HAP-1 (cell line): ENCODE measurements at regions not wholly inside any gene's neighbourhood (a gene's known extent, or its start where the extent isn't known, plus 50 kb on each side); places are given as distances from the start of the nearest gene placed in this dataset.

Experiments
- DNase-seq, 2 experiments: peaks; one replicate each; pipeline ENCODE4 v3.0.0-alpha.2; 2016 to 2020; ENCODE audit warnings: low spot score in 2 of 2
- H3K27me3 ChIP-seq: fragments of 250-450 bp; sonication (Bioruptor Pico); 2 replicates; pipeline ENCODE4 v1.5.1; 2020; ENCODE audit warnings: low read depth, mild to moderate bottlenecking, moderate library complexity
- H3K36me3 ChIP-seq: fragments of 250-450 bp; sonication (Bioruptor Pico); replicated peaks from 2 replicates; pipeline ENCODE4 v1.5.1; 2020; ENCODE audit warnings: mild to moderate bottlenecking
- H3K4me1 ChIP-seq: fragments of 250-450 bp; sonication (Bioruptor Pico); 2 replicates; pipeline ENCODE4 v1.5.1; 2020; ENCODE audit warnings: mild to moderate bottlenecking
- H3K4me3 ChIP-seq: fragments of 250-450 bp; sonication (Bioruptor Pico); 2 replicates; pipeline ENCODE4 v1.5.1; 2020; ENCODE audit warnings: mild to moderate bottlenecking, moderate library complexity
- H3K9me3 ChIP-seq: fragments of 250-450 bp; sonication (Bioruptor Pico); 2 replicates; pipeline ENCODE4 v1.5.1; 2020; ENCODE audit warnings: mild to moderate bottlenecking, moderate library complexity
- in situ Hi-C: fragments of 300-500 bp; cut with MboI; formaldehyde crosslinking; loops from 3 replicates; pipeline ENCODE4 v1.14.3; 2020; ENCODE audit warnings: low sequenced_read_pairs, inconsistent platforms, mixed read lengths

DNA sequence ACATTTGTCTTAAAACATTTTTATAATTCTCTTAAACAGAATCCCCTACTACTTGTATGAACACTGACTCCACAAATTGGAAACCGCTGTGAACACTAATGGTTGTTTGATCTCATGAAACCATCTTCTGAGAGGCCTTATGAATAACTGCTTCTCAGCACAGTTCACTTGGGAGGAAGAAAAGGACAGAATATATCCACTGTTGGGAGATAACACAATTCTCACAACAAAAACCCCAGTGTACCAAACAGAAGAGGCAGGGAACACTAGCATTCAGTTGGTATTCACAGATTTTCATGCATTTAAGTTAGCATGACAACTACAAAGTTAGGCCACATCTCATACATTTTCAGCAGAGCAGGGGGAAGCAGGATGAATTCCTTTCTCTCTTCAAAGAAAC lies 89.0 kb upstream of the SELENOP start:
- Histone ChIP-seq H3K9me3 (no peaks in the 10 kb centered on the region), H3K27me3 (peaks cover 2% of the 10 kb centered on the region; the same call in 1 of the 2 replicates), H3K4me1 (no peaks in the 10 kb centered on the region; the same call in 1 of the 2 replicates), H3K4me3 (no peak overlapping the region), H3K36me3 (no peaks in the 10 kb centered on the region)
- in situ Hi-C loops = no loop called here
- no peak for DNase-seq

DNA sequence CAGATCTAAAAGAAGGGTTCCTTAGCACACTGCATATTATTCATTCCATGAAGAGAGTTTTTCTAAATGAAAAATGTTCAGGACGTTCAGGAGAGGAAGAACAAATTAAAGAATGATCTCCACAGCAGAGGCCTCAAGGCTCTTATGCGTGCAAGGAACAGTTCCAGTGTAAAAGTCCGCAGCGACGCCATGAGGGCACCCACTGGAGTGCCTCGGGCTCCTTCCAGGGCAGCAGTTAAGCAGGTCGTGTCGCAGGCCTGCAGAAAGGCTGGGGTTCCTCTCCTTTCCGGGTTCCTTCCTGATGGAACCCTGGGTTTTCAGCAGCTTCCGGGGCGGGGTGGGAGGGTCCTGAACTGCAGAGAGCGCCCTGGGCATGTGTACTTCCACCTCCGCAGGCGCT lies 87.1 kb upstream of the SELENOP start:
- in situ Hi-C loops = loop anchor here (25.0 kb wide), 1 partner anchor 1036 kb away; the partner anchor contains the start of gene OXCT1
- Histone ChIP-seq H3K4me3 (no peak overlapping the region), H3K4me1 (no peaks in the 10 kb centered on the region; the same call in 1 of the 2 replicates), H3K9me3 (no peaks in the 10 kb centered on the region), H3K27me3 (no peaks in the 10 kb centered on the region), H3K36me3 (no peaks in the 10 kb centered on the region)
- DNase-seq = no peak

- no peaks in the 10 kb centered on the region; the same call in 1 of the 2 replicates for H3K4me1 ChIP-seq
- DNase-seq = no peak
- no peaks in the 10 kb centered on the region for H3K36me3 ChIP-seq
- in situ Hi-C loops = loop anchor here (25.0 kb wide), 1 partner anchor 1034 kb away; the partner anchor contains the start of gene OXCT1
- peaks cover 2% of the 10 kb centered on the region; the same call in 1 of the 2 replicates for H3K27me3 ChIP-seq
- H3K9me3 ChIP-seq = no peaks in the 10 kb centered on the region
- H3K4me3 ChIP-seq = no peak overlapping the region
These were observed 84.8 kb upstream of the SELENOP start for GRCh38 chr5:42896523-42896922.

DNA sequence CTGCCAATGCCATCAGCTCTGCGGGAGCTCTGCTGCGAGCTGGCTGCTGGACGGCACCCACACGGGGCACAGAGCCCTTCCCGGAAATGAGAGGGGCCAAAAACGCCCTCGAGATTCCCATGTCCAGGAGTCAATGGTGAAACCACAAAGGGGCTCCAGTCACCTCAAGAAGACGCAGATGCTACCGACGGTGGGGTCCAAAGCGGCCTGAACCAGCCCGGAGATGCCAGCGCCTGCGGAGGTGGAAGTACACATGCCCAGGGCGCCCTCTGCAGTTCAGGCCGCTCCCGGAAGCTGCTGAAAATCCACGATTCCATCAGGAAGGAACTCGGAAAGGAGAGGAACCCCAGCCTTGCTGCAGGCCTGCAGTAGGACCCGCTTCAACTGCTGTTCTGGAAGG lies 82.4 kb upstream of the SELENOP start:
- no peaks in the 10 kb centered on the region for H3K36me3 ChIP-seq
- H3K9me3 ChIP-seq = no peaks in the 10 kb centered on the region
- no peaks in the 10 kb centered on the region for H3K4me1 ChIP-seq
- peak in 1 of 2 experiments; percentile 15 for DNase-seq
- in situ Hi-C loops = loop anchor here (25.0 kb wide), 1 partner anchor 1032 kb away; the partner anchor contains the start of gene OXCT1
- H3K4me3 ChIP-seq = no peak overlapping the region
- H3K27me3 ChIP-seq = peaks cover 7% of the 10 kb centered on the region

DNA sequence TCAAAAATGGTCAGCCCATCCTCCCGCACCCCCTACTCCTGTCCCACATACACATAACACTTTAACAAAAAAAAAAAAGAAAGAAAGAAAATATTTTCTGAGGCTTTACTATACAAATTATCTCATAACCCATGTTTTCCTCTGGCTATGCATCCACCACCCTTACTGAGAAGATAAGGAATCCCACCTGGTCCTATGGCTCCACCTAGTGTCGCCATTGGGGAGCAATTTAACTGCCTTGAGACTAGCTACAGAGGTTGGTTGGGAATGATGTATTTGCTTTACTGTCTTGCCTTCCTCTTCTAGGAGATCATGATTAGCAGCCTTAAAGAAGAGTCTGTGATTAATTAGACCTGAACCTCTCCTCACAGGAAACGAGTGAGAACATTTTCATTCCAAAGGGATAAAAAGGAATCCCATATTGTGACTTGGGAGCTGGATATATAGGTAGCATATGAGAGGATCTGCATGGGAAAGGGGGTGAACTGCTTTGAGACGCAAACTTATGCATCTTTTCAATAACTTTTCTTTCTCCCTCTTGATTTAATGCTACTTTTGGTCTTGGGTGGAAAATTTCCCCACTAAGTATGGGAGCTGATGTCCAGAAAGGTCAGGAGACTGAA lies 77.7 kb upstream of the SELENOP start:
- Histone ChIP-seq H3K4me3 (no peak overlapping the region), H3K4me1 (no peaks in the 10 kb centered on the region), H3K36me3 (no peaks in the 10 kb centered on the region), H3K27me3 (peaks cover 11% of the 10 kb centered on the region), H3K9me3 (no peaks in the 10 kb centered on the region)
- DNase-seq = peak; percentile 49 to 80
- in situ Hi-C loops = loop anchor here (25.0 kb wide), 1 partner anchor 1027 kb away; the partner anchor contains the start of gene OXCT1

GRCh38 chr5:42888771-42889170 lies 77.1 kb upstream of the SELENOP start:
- no peak overlapping the region for H3K4me3 ChIP-seq
- in situ Hi-C loops = loop anchor here (25.0 kb wide), 1 partner anchor 1026 kb away; the partner anchor contains the start of gene OXCT1

GRCh38 chr5:42887575-42887974 lies 75.9 kb upstream of the SELENOP start:
- H3K4me3 ChIP-seq = no peak overlapping the region
- H3K9me3 ChIP-seq = no peaks in the 10 kb centered on the region
- peaks cover 11% of the 10 kb centered on the region for H3K27me3 ChIP-seq
- no peaks in the 10 kb centered on the region for H3K4me1 ChIP-seq
- no peak for DNase-seq
- H3K36me3 ChIP-seq = no peaks in the 10 kb centered on the region
- in situ Hi-C loops = loop anchor here (25.0 kb wide), 1 partner anchor 1025 kb away; the partner anchor contains the start of gene OXCT1

More at GRCh38 chr5:42888771-42889170, 77.1 kb upstream of the SELENOP start:
- Histone ChIP-seq H3K27me3 (peaks cover 11% of the 10 kb centered on the region), H3K36me3 (no peaks in the 10 kb centered on the region), H3K4me1 (no peaks in the 10 kb centered on the region), H3K9me3 (no peaks in the 10 kb centered on the region)
- DNase-seq = no peak

- no peak overlapping the region for H3K4me3 ChIP-seq
- peaks cover 11% of the 10 kb centered on the region for H3K27me3 ChIP-seq
- no peaks in the 10 kb centered on the region for H3K36me3 ChIP-seq
- no peaks in the 10 kb centered on the region for H3K4me1 ChIP-seq
- in situ Hi-C loops = loop anchor here (25.0 kb wide), 1 partner anchor 1025 kb away; the partner anchor contains the start of gene OXCT1
- no peaks in the 10 kb centered on the region for H3K9me3 ChIP-seq
- no peak for DNase-seq
These were observed 75.4 kb upstream of the SELENOP start for GRCh38 chr5:42887097-42887496.

DNA sequence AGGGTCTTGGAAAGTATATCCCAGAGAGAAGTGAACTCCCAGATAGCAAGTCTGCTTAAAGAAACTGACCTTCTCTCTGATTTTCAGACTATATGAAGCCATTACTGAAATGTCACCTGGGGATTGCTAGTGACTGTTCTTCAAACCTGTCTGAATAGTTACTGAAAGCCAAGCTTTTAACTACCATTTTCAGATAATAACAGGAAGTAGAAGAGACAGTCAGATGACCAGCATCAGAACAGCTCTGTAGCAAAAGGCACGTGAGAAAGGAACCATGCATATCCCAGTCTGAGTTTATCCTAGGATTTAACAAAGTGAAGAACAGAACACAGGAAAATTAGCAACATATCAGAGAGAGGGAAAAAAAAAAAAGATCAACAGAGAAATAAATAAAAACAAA lies 74.9 kb upstream of the SELENOP start:
- Histone ChIP-seq H3K36me3 (no peaks in the 10 kb centered on the region), H3K4me3 (no peak overlapping the region), H3K4me1 (no peaks in the 10 kb centered on the region), H3K27me3 (peaks cover 9% of the 10 kb centered on the region), H3K9me3 (no peaks in the 10 kb centered on the region)
- in situ Hi-C loops = loop anchor here (25.0 kb wide), 1 partner anchor 1024 kb away; the partner anchor contains the start of gene OXCT1
- no peak for DNase-seq

DNA sequence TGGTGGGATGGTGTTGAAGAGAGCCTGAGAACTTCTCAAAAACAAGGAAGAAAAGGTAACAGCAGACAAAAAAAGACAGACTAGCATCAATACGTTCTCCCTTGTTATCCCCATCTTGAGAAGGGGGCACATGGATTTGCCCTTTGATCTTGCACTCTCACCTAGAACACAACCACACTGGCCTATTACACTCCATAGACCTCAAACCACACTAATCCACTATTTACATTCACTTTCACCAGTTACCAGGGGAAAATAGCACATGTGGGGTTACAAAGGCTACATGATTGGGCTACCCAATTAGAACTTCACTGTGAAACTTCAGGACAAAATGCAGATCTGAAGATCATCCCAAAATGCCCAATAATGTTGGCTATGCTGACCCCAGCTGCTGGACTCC lies 72.6 kb upstream of the SELENOP start:
- no peak overlapping the region for H3K4me3 ChIP-seq
- peaks cover 4% of the 10 kb centered on the region; the same call in 1 of the 2 replicates for H3K27me3 ChIP-seq
- no peaks in the 10 kb centered on the region for H3K9me3 ChIP-seq
- no peak for DNase-seq
- H3K4me1 ChIP-seq = no peaks in the 10 kb centered on the region
- in situ Hi-C loops = loop anchor here (25.0 kb wide), 1 partner anchor 1022 kb away; the partner anchor contains the start of gene OXCT1
- no peaks in the 10 kb centered on the region for H3K36me3 ChIP-seq

GRCh38 chr5:42881416-42882117 lies 69.9 kb upstream of the SELENOP start:
- in situ Hi-C loops = loop anchor here (25.0 kb wide), 1 partner anchor 1019 kb away; the partner anchor contains the start of gene OXCT1
- Histone ChIP-seq H3K4me3 (no peak overlapping the region), H3K9me3 (no peaks in the 10 kb centered on the region), H3K4me1 (no peaks in the 10 kb centered on the region), H3K36me3 (no peaks in the 10 kb centered on the region), H3K27me3 (peaks cover 2% of the 10 kb centered on the region; the same call in 1 of the 2 replicates)
- DNase-seq = no peak

- no peaks in the 10 kb centered on the region for H3K36me3 ChIP-seq
- DNase-seq = no peak
- no peaks in the 10 kb centered on the region; the same call in 1 of the 2 replicates for H3K27me3 ChIP-seq
- in situ Hi-C loops = loop anchor here (25.0 kb wide), 1 partner anchor 1018 kb away; the partner anchor contains the start of gene OXCT1
- no peak overlapping the region for H3K4me3 ChIP-seq
- no peaks in the 10 kb centered on the region for H3K4me1 ChIP-seq
- H3K9me3 ChIP-seq = no peaks in the 10 kb centered on the region
These were observed 68.9 kb upstream of the SELENOP start for GRCh38 chr5:42880496-42881150.

DNA sequence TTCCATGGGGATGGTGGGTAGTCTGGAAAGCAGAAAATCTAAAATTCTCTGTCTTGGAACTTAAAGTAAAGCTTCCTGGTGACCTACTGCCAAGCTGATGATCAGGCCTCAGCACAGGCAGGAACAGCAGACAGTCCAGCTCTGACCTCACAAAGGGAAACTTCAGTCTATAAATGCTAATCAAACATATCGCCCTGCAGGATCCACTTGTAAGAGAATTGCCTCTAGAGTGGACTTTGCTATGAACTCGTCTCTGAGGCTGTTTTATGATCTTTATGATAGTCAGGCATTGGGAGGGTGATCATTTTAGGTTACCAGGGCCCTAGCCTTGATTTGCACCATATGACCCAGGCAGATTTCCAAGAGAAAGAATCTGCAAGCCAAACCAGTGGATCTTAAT lies 67.6 kb upstream of the SELENOP start:
- H3K4me1 ChIP-seq = no peaks in the 10 kb centered on the region
- no peaks in the 10 kb centered on the region for H3K36me3 ChIP-seq
- in situ Hi-C loops = loop anchor here (25.0 kb wide), 1 partner anchor 1017 kb away; the partner anchor contains the start of gene OXCT1
- no peaks in the 10 kb centered on the region for H3K27me3 ChIP-seq
- no peaks in the 10 kb centered on the region for H3K9me3 ChIP-seq
- no peak overlapping the region for H3K4me3 ChIP-seq
- no peak for DNase-seq
